ENCODE measurements at regions not wholly inside any gene's neighbourhood (a gene's known extent, or its start where the extent isn't known, plus 50 kb on each side); places are given as distances from the start of the nearest gene placed in this dataset.

- DNase-seq (ENCODE audit: low read depth), result no peak
- no peak overlapping the region for H3K4me3 ChIP-seq (ENCODE audit: low read depth, low read length)
- no peak for TF ChIP-seq CTCF (conservative IDR thresholded peaks at IDR 0.05; ENCODE audit: low read depth, low read length)
Observed at GRCh38 chr14:86402545-86402944, 872.6 kb downstream of the FLRT2 start.

GRCh38 chr14:86391085-86391484, 861.1 kb downstream of the FLRT2 start:
- no peak for DNase-seq (ENCODE audit: low read depth)
- no peak for TF ChIP-seq CTCF (conservative IDR thresholded peaks at IDR 0.05; ENCODE audit: low read depth, low read length)
- no peak overlapping the region for H3K4me3 ChIP-seq (ENCODE audit: low read depth, low read length)

GRCh38 chr14:86388216-86388615, 858.3 kb downstream of the FLRT2 start:
- TF ChIP-seq CTCF (conservative IDR thresholded peaks at IDR 0.05; ENCODE audit: low read depth, low read length), result no peak
- H3K4me3 ChIP-seq (ENCODE audit: low read depth, low read length), result no peak overlapping the region
- no peak for DNase-seq (ENCODE audit: low read depth)

- H3K4me3 ChIP-seq (ENCODE audit: low read depth, low read length), result no peak overlapping the region
- DNase-seq (ENCODE audit: low read depth), result no peak
- TF ChIP-seq CTCF (conservative IDR thresholded peaks at IDR 0.05; ENCODE audit: low read depth, low read length), result no peak
Observed at GRCh38 chr14:86373886-86374285, 843.9 kb downstream of the FLRT2 start.

GRCh38 chr14:86372402-86372801, 842.5 kb downstream of the FLRT2 start:
- no peak overlapping the region for H3K4me3 ChIP-seq (ENCODE audit: low read depth, low read length)
- DNase-seq (ENCODE audit: low read depth), result no peak
- no peak for TF ChIP-seq CTCF (conservative IDR thresholded peaks at IDR 0.05; ENCODE audit: low read depth, low read length)

GRCh38 chr14:86364634-86365033, 834.7 kb downstream of the FLRT2 start:
- TF ChIP-seq CTCF (conservative IDR thresholded peaks at IDR 0.05; ENCODE audit: low read depth, low read length), result no peak
- no peak for DNase-seq (ENCODE audit: low read depth)
- H3K4me3 ChIP-seq (ENCODE audit: low read depth, low read length), result no peak overlapping the region

- no peak overlapping the region for H3K4me3 ChIP-seq (ENCODE audit: low read depth, low read length)
- DNase-seq (ENCODE audit: low read depth), result no peak
- TF ChIP-seq CTCF (conservative IDR thresholded peaks at IDR 0.05; ENCODE audit: low read depth, low read length), result no peak
Observed at GRCh38 chr14:86363576-86363975, 833.6 kb downstream of the FLRT2 start.
